ENCODE measurements at regions not wholly inside any gene's neighbourhood (a gene's known extent, or its start where the extent isn't known, plus 50 kb on each side); places are given as distances from the start of the nearest gene placed in this dataset.

DNA sequence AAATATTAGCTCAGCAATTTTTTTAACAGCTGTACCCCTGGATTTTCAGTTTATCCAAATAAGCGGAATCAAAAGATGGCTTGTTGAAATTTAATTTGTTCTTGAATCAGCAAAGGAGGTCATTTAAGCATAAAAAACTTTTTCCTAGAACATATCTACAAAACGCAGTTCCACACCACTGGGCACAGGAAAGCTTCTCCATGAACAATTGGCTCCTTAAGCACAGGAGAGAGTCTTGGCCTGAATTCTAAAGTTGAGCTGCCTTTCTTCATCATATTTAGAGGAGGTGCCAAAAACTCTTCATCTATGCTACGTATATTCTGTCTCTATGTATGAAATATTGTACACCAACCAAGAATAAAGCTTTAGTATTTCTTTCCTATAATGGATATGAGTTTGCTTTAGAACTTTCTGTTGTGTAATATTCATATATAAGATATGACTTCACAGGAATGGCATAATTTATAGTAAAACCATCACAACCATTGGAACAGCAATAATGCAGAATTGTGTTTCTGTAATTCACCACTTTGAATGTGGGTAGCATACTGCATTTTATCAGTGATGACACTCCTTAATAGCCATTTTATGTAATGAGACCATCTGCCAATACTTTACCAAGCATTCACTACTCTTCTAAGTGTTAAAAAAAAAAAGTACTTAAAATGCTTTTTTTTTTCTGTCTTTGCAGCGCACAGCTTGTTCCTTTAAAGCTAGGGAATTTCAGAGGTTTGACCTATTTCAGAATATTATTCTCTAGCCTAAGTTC is 263.7 kb downstream of the SLITRK6 start:
- FAIRE-seq (no peak), DNase-seq (ENCODE audit: insufficient read length) (no peak)
- no peak for TF ChIP-seq TAF1 (IDR thresholded peaks at IDR 0.05; ENCODE audit: borderline replicate concordance, low read depth, low read length)
- no peak for TF ChIP-seq POLR2A (IDR thresholded peaks at IDR 0.05; ENCODE audit: low read depth, low read length)
- no peak for TF ChIP-seq POLR2AphosphoS5 (IDR thresholded peaks at IDR 0.05; ENCODE audit: low read depth, low read length)

GRCh38 chr13:85533911-85534310 is 265.3 kb downstream of the SLITRK6 start:
- FAIRE-seq (no peak), DNase-seq (ENCODE audit: insufficient read length) (no peak)
- TF ChIP-seq TAF1 (IDR thresholded peaks at IDR 0.05; ENCODE audit: borderline replicate concordance, low read depth, low read length) (no peak), POLR2AphosphoS5 (IDR thresholded peaks at IDR 0.05; ENCODE audit: low read depth, low read length) (no peak), POLR2A (IDR thresholded peaks at IDR 0.05; ENCODE audit: low read depth, low read length) (no peak)

GRCh38 chr13:85529218-85529594 is 270.0 kb downstream of the SLITRK6 start:
- TF ChIP-seq POLR2AphosphoS5 (IDR thresholded peaks at IDR 0.05; ENCODE audit: low read depth, low read length), result no peak
- no peak for TF ChIP-seq POLR2A (IDR thresholded peaks at IDR 0.05; ENCODE audit: low read depth, low read length)
- TF ChIP-seq TAF1 (IDR thresholded peaks at IDR 0.05; ENCODE audit: borderline replicate concordance, low read depth, low read length), result no peak
- DNase-seq (ENCODE audit: insufficient read length) (no peak), FAIRE-seq (no peak)

DNA sequence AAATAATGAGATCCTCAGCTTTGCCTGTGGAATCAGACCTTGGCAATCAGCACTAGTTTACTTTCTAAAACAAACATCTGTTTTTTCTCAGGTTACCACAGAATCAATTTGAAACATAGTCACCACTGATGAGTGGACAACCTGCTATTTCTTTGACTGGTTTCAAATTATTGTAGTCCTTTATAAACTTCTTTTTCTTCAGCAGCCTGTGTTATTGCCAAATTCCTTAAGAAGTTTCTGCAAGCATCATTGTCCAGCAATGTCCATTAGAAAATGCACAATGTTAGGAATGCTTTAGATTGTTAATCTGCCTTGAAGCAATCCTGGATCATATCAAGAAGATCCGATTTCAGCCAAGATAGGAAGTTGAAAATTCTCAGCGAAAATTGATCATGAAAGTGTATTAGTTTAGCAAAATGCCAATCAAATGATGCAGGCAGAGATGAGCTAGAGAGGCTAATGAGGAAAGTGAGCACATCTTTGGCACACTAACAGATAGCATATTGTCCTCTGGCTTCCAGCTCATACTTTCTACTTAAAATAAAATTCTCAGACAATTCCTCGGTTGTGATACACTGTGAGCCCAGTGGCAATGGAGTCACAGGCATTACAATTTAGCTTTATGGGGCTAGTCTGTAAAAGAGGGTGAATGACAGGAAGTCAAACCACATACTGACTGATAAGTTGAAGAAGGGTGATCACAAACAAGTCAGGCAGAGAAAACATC is 270.6 kb downstream of the SLITRK6 start:
- DNase-seq (ENCODE audit: insufficient read length) (no peak), FAIRE-seq (no peak)
- TF ChIP-seq TAF1 (IDR thresholded peaks at IDR 0.05; ENCODE audit: borderline replicate concordance, low read depth, low read length) (no peak), POLR2AphosphoS5 (IDR thresholded peaks at IDR 0.05; ENCODE audit: low read depth, low read length) (no peak), POLR2A (IDR thresholded peaks at IDR 0.05; ENCODE audit: low read depth, low read length) (no peak)

DNA sequence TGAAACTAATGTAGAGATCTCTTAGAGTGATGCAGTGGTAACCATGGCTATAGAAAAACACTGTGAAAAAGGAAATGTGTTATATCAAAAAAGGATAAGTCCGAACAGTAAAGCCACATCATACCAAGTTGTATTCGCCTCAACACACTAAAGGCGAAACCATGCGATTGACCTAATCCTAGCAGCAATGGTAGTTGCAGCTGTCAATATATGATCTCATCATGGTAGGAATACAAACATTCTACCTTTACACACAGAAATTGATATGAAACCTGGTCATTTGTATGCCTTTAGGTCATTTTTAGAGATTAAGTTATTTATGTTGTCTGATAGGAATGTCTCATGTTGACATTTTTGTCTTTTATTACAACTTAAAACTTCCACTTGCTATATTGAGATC is 271.9 kb downstream of the SLITRK6 start:
- FAIRE-seq, result no peak
- TF ChIP-seq TAF1 (IDR thresholded peaks at IDR 0.05; ENCODE audit: borderline replicate concordance, low read depth, low read length), result no peak
- no peak for TF ChIP-seq POLR2AphosphoS5 (IDR thresholded peaks at IDR 0.05; ENCODE audit: low read depth, low read length)
- TF ChIP-seq POLR2A (IDR thresholded peaks at IDR 0.05; ENCODE audit: low read depth, low read length), result no peak
- DNase-seq (ENCODE audit: insufficient read length), result no peak

- DNase-seq (ENCODE audit: insufficient read length), result no peak
- FAIRE-seq, result no peak
- TF ChIP-seq TAF1 (IDR thresholded peaks at IDR 0.05; ENCODE audit: borderline replicate concordance, low read depth, low read length) (no peak), POLR2A (IDR thresholded peaks at IDR 0.05; ENCODE audit: low read depth, low read length) (no peak), POLR2AphosphoS5 (IDR thresholded peaks at IDR 0.05; ENCODE audit: low read depth, low read length) (no peak)
These were observed 273.8 kb downstream of the SLITRK6 start for GRCh38 chr13:85525411-85525810.

DNA sequence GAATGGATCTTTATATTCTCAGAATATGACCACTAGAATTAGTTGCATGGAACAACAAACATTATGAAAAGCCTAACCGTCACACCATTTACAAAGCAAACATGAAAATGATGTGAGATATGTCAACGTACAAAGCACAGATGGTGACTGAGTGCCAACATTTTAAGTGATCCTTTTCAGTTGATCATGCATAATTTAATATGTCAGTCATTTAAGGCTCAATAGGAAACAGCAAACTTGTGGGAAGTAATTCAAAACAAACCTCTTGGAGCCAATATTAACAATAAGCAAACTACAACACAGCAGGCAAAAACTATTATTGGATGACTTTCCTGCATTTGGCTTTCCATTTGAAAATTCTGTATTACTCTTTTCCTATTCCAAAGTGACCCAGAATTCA is 277.6 kb downstream of the SLITRK6 start:
- no peak for TF ChIP-seq POLR2AphosphoS5 (IDR thresholded peaks at IDR 0.05; ENCODE audit: low read depth, low read length)
- TF ChIP-seq TAF1 (IDR thresholded peaks at IDR 0.05; ENCODE audit: borderline replicate concordance, low read depth, low read length), result no peak
- no peak for TF ChIP-seq POLR2A (IDR thresholded peaks at IDR 0.05; ENCODE audit: low read depth, low read length)
- FAIRE-seq, result no peak
- no peak for DNase-seq (ENCODE audit: insufficient read length)

GRCh38 chr13:85520445-85520844 is 278.8 kb downstream of the SLITRK6 start:
- no peak for TF ChIP-seq POLR2AphosphoS5 (IDR thresholded peaks at IDR 0.05; ENCODE audit: low read depth, low read length)
- no peak for TF ChIP-seq POLR2A (IDR thresholded peaks at IDR 0.05; ENCODE audit: low read depth, low read length)
- no peak for TF ChIP-seq TAF1 (IDR thresholded peaks at IDR 0.05; ENCODE audit: borderline replicate concordance, low read depth, low read length)
- DNase-seq (ENCODE audit: insufficient read length) (no peak), FAIRE-seq (no peak)

DNA sequence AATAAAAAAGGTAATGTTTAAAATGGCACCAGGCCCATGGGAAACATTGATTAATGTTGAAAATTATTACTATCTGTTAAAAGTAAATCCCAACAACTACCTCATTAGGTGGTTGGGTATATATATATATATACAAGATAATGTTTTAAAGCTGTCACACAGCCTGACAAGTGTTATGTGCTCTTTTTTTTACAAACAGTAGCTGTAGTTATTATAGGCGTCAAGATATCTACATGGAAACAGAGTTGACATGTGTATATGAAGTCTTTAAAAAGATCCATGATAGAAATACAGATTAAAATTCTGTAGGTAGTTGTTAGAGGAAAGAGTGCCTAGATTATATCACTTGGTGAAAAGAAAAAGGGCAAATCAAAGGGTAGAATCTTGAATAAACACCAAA is 279.9 kb downstream of the SLITRK6 start:
- FAIRE-seq (no peak), DNase-seq (ENCODE audit: insufficient read length) (no peak)
- TF ChIP-seq TAF1 (IDR thresholded peaks at IDR 0.05; ENCODE audit: borderline replicate concordance, low read depth, low read length), result no peak
- no peak for TF ChIP-seq POLR2A (IDR thresholded peaks at IDR 0.05; ENCODE audit: low read depth, low read length)
- TF ChIP-seq POLR2AphosphoS5 (IDR thresholded peaks at IDR 0.05; ENCODE audit: low read depth, low read length), result no peak

DNA sequence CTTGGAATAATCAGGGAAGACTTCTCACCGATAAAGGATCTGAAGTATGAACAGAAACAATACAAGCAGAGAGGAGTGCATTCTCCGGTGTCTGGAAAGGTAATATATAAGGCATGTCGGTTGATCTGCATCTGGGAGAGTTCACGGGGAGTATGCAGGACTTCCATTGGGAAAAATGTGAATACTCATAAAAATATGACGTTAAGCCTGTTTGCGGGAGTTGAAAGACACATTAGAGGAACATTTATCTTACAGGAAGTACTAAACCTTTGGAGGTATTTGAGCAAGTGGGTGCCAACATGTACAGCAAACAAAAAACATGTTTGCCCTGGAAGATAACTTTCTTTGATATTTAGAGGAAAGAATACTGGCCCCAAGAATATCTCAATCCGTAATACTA is 286.8 kb downstream of the SLITRK6 start:
- TF ChIP-seq TAF1 (IDR thresholded peaks at IDR 0.05; ENCODE audit: borderline replicate concordance, low read depth, low read length) (no peak), POLR2A (IDR thresholded peaks at IDR 0.05; ENCODE audit: low read depth, low read length) (no peak), POLR2AphosphoS5 (IDR thresholded peaks at IDR 0.05; ENCODE audit: low read depth, low read length) (no peak)
- FAIRE-seq, result no peak
- DNase-seq (ENCODE audit: insufficient read length), result no peak

GRCh38 chr13:85509512-85509911 is 289.7 kb downstream of the SLITRK6 start:
- DNase-seq (ENCODE audit: insufficient read length) (no peak), FAIRE-seq (no peak)
- no peak for TF ChIP-seq POLR2AphosphoS5 (IDR thresholded peaks at IDR 0.05; ENCODE audit: low read depth, low read length)
- TF ChIP-seq POLR2A (IDR thresholded peaks at IDR 0.05; ENCODE audit: low read depth, low read length), result no peak
- no peak for TF ChIP-seq TAF1 (IDR thresholded peaks at IDR 0.05; ENCODE audit: borderline replicate concordance, low read depth, low read length)
